Stimulated activated CD8-positive, alpha-beta memory T cell treated with anti-CD3 and anti-CD28 coated beads, Interleukin-4, amount 100 ng/mL, for 4 hours (primary cell): ENCODE measurements at regions not wholly inside any gene's neighbourhood (a gene's known extent, or its start where the extent isn't known, plus 50 kb on each side); places are given as distances from the start of the nearest gene placed in this dataset.
"Not testable (repeated sequence)": the region's sequence is repeated elsewhere in the genome, so short reads cannot be mapped to it uniquely, and the experiment has no call there.

Source experiments
- DNase-seq, 2 donors: peaks; one replicate each; pipeline ENCODE4 v3.0.0-alpha.2; 2020; ENCODE audit warnings: low read depth in 2 of 2, low spot score in 1 of 2

DNA sequence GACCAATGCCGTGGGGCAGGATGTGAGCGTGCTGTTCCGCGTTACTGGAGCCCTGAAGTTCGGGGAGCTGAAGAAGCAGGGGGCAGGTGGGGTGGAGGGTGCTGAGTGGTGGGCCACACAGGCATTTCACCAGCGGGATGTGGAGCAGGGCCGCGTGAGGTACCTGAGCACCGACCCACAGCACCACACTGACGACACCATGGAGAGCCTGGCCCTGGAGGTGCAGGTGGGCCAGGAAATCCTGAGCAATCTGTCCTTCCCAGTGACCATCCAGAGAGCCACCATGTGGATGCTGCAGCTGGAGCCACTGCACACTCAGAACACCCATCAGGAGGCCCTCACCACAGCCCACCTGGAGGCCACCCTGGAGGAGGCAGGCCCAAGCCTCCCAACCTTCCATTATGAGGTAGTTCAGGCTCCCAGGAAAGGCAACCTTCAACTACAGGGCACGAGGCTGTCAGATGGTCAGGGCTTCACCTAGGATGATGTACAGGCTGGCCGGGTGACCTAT lies 179.6 kb downstream of the TBC1D2B start:
- DNase-seq, result no peak

GRCh38 chr15:77897113-77897895 lies 180.2 kb downstream of the TBC1D2B start:
- not testable (repeated sequence) for DNase-seq

DNA sequence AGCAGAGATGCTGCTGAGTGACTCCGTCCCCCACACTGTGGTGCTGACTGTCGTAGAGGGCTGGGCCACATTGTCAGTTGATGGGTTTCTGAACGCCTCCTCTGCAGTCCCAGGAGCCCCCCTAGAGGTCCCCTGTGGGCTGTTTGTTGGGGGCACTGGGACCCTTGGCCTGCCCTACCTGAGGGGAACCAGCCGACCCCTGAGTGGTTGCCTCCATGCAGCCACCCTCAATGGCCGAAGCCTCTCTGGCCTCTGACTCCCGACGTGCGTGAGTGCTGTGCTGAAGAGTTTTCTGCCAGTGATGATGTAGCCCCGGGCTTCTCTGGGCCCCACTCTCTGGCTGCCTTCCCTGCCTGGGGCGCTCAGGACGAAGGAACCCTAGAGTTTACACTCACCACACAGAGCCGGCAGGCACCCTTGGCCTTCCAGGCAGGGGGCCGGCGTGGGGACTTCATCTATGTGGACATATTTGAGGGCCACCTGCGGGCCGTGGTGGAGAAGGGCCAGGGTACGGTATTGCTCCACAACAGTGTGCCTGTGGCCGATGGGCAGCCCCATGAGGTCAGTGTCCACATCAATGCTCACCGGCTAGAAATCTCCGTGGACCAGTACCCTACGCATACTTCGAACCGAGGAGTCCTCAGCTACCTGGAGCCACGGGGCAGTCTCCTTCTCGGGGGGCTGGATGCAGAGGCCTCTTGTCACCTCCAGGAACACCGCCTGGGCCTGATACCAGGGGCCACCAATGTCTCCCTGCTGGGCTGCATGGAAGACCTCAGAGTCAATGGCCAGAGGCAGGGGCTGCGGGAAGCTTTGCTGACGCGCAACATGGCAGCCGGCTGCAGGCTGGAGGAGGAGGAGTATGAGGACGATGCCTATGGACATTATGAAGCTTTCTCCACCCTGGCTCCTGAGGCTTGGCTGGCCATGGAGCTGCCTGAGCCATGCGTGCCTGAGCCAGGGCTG lies 181.1 kb downstream of the TBC1D2B start:
- not testable (repeated sequence) for DNase-seq

DNA sequence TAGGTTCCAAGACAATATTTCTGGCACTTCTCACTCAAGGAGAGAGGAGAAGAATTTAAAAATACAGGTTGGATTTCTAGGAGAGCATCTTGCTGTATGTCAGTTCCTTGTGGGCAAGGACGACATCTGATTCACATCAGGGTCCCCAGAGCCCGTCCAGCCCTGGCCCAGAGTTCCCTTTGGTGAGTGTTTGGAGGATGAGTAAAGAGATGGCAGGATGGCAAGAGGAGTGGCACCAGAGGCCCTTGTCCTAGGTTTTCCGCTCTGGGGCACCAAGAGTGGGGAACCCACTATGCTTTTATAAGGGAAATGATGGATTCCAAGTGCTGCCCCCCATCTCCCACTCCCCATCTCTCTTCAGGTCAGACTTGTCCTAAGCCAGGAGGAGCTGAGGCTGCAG lies 181.8 kb downstream of the TBC1D2B start:
- DNase-seq, result no peak

DNA sequence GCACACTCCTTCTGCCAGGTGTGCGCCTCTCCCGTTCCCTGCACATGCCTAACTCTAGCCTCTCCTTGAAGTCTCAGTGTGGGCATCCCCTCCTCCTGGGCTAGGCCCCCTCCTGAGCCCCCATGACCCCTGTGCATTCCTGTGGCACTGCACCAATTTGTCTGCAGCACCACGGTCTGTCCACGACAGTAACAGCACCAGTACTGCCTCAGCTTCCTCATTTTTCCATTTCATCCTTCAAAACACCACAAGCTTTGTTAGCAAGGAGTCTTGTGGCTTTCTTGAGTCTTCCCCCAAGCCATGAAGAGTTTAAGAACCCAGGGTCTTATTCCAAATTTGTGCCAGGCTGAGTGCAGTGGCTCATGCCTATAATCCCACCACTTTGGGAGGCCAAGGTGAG lies 182.4 kb downstream of the TBC1D2B start:
- DNase-seq, result not testable (repeated sequence)

- not testable (repeated sequence) for DNase-seq
Measured at GRCh38 chr15:77893671-77894640, 183.6 kb downstream of the TBC1D2B start.

DNA sequence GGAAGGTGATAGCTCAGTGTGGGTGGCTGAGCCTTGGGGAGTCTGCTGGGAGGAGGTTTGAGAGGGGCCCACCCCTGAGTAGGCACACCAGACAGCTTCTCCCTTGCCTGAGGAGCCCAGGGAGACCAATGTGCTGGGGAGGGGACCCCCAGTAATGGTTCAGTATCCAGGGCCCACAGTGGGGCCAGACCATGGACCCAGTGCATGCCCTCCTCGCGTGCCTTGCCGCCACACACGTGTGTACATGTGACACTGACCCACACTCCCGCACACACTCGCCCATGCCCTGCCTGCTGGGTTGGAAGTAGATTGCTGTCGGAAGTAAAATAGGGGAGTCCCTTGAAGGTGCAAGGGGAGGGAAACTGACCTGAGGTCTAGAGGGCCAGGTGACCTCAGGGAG lies 184.3 kb downstream of the TBC1D2B start:
- DNase-seq, result not testable (repeated sequence)

- DNase-seq, result no peak
Measured at GRCh38 chr15:77892335-77892734, 185.2 kb downstream of the TBC1D2B start.

- DNase-seq, result not testable (repeated sequence)
Measured at GRCh38 chr15:77891862-77892261, 185.6 kb downstream of the TBC1D2B start.

- not testable (repeated sequence) for DNase-seq
Measured at GRCh38 chr15:77890911-77891801, 186.4 kb downstream of the TBC1D2B start.

DNA sequence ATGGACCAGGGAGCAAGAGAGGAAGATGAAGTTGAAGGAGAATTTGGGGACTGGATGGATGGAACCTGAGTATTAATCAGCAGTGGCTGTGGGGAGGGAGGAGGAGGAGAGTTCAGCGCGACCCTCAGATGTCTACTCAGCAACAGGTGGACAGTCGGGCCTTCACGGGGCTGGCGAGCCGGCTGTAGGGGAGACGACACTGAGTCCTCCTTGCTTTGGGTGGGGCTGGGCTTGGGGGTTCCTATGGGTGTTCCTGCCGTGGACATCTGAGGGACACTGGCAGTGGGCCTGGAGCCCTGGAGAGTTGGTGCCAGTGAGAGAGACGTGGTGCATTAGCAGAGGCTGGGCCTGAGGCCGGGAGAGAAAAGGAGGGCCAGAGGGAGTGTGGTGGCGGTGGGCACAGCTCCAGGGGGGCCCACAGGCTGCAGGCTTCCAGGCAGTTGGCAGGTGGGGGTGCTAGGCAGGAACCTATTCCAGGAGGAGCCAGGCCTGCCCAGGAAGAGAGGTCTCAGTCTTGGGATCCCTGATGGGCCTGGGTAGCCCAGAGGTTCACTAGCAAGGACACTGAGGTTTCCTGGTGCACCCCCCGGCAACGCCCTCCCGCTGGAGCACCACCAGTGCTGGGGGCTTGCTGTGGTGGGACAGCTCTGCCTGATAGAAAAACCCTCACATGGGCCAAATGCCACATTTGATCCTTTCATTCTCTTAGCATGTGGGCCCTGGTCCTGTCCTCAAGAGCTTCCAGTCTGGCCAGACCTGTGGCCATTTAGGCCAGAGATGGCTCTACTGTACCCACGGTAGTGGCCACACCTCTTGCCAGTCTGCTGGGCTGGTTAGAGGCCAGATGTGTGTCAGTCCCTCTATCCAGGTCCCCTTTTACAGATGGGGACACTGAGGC lies 187.4 kb downstream of the TBC1D2B start:
- DNase-seq, result not testable (repeated sequence)

DNA sequence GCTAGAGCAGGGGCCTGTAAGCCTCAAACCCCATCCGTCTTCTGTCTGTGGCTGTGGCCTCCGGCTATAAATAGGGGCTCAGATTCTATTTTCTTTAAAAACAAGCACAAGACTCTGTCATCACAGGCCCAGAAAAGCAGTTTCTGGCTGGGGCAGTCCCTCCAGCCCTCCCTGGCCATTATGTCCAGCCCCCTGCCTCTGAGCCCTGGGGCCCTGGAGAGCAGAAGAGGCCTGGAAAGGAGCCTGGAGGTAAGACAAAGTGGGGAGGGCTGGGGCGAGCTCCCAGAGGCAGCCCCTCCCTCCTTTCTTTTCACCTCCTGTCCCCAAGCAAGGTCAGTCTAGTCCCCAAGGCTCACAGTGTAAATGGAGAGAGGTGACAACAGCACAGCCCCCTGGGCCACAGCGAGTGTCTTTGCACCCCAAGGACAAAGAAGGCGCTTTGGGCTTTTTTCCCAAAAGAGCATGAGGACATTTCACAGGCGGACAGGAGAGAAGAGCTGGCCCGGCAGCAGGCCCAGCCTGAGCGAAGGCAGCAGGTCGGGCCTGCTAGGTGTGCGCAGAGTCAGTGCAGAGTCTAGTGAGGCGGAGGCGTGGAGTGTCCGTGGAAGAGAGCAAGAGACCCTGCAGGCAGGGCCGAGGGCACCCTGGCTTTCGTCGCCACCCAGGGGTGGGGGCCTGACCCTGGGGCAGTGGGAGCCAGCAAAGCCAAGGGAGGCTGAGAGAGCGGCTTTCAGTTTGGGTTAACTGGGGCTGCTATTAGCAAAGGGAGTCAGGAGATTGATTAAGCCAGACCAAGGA lies 188.3 kb downstream of the TBC1D2B start:
- no peak for DNase-seq

DNA sequence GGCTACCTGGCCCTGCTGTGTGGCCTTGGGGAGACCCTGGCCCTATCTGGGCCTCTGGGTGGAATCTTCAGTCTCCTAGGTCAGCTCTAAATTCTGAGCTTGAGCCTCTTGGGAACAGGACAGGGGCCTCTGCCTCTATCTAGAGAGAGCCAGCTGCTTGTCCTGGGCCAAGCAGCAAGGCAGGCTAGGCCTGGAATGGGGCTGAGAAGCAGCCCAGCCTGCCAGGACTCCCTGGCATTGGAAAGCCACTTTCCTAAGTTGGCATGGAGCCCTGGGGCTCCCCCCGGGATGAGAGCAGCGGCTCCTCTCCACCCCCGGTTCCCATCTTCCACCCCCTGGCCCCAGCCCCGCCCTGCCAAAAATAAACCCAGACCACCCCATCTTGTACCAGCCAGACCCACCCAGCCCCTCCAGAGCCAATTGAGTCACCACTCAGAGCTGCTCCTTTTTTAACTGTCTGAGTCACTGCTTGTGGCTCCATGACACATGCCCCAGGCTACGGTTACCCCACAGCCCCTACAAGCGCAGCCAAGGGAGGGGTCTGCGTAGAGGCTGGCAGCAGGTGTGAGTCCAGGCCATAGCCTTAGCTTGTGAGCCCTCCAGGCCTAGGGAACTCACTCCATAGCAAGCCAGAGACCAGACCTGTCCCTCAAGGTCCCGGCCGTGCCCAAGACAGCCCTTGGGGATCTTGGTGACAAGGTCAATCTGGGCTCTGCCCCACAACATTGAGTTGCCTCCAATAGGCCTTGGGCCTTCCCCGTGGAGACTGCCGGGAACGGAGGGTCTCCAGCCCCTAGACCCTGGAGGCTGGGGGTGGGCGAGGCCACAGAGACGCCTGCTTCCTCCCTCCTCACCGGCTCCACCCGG lies 189.7 kb downstream of the TBC1D2B start:
- DNase-seq, result not testable (repeated sequence)

DNA sequence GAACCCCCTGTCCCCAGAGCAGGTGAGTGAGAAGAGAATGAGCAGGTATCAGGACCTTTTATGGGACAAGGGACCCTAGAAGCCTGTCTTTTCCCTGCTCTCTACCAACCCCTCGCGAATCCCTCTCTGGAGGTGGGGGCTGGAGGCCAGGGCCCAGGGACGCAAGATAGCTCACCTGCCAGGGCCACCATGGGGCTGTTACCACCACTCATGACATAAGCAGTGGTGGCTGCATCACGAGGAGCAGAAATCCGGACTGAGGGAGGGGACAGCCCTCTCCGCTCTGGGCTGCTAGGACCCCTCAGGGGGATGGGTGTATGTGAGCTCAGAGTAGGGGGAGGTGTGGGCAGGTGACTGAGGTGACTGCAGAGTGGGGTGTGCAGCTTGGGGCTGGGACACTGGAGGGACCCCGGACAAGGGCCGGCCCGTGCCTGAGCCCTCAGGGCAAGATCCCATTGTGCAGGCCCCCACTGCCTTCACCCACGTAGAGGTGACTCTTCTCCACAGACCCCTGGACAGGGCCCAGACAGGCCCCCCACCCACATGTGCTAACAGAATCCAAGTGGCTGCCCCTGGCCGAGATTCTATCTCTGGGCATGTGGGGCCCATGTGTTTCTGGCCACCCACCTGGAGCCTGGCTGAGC lies 190.6 kb downstream of the TBC1D2B start:
- DNase-seq, result no peak

GRCh38 chr15:77885877-77886500 lies 191.5 kb downstream of the TBC1D2B start:
- DNase-seq, result not testable (repeated sequence)

DNA sequence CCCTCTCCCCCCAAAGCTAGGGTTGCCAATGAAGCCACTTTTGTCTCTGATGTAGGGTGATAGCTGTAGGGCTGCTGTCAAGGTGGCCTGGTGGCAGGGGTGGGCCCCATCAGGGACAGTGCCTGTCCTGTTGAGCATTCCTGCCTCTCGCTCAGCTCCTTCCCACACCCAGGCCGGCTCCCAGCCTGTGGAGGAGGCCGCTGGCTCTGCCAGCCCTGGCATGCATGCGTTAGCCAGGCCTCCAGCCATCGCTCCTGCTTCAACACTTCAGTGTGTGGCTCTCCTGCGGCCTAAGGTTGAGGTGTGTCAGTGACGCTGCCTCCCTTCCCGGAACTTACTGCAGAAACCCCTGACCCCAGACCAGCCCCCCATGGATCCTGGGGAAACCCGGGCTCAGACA lies 194.5 kb downstream of the TBC1D2B start:
- DNase-seq, result not testable (repeated sequence)
